ENCODE measurements at regions not wholly inside any gene's neighbourhood (a gene's known extent, or its start where the extent isn't known, plus 50 kb on each side); places are given as distances from the start of the nearest gene placed in this dataset.
"Not testable (repeated sequence)": the region's sequence is repeated elsewhere in the genome, so short reads cannot be mapped to it uniquely, and the experiment has no call there.

GRCh38 chr18:8882632-8883408, 177.5 kb downstream of the MTCL1 start:
- no peak for DNase-seq (ENCODE audit: low spot score)

- DNase-seq (ENCODE audit: low spot score) = no peak
Measured at GRCh38 chr18:8883409-8883668, 178.0 kb downstream of the MTCL1 start.

GRCh38 chr18:8887877-8888276, 182.5 kb downstream of the MTCL1 start:
- DNase-seq (ENCODE audit: low spot score) = not testable (repeated sequence)

GRCh38 chr18:8889489-8889888, 184.1 kb downstream of the MTCL1 start:
- peak; percentile 44 for DNase-seq (ENCODE audit: low spot score)

GRCh38 chr18:8890503-8890902, 185.1 kb downstream of the MTCL1 start:
- not testable (repeated sequence) for DNase-seq (ENCODE audit: low spot score)

GRCh38 chr18:8890957-8891464, 185.7 kb downstream of the MTCL1 start:
- DNase-seq (ENCODE audit: low spot score) = peak; percentile 89

- DNase-seq (ENCODE audit: low spot score) = no peak
Measured at GRCh38 chr18:8893221-8893620, 187.9 kb downstream of the MTCL1 start.

- no peak for DNase-seq (ENCODE audit: low spot score)
Measured at GRCh38 chr18:8893628-8894231, 188.4 kb downstream of the MTCL1 start.

- DNase-seq (ENCODE audit: low spot score) = no peak
Measured at GRCh38 chr18:8894823-8895222, 189.5 kb downstream of the MTCL1 start.

- no peak for DNase-seq (ENCODE audit: low spot score)
Measured at GRCh38 chr18:8895341-8895740, 190.0 kb downstream of the MTCL1 start.

GRCh38 chr18:8895987-8896619, 190.7 kb downstream of the MTCL1 start:
- peak; percentile 88 for DNase-seq (ENCODE audit: low spot score)

GRCh38 chr18:8899000-8899399, 193.6 kb downstream of the MTCL1 start:
- DNase-seq (ENCODE audit: low spot score) = no peak

- no peak for DNase-seq (ENCODE audit: low spot score)
Measured at GRCh38 chr18:8900552-8900951, 195.2 kb downstream of the MTCL1 start.

GRCh38 chr18:8901019-8901418, 195.7 kb downstream of the MTCL1 start:
- no peak for DNase-seq (ENCODE audit: low spot score)

- no peak for DNase-seq (ENCODE audit: low spot score)
Measured at GRCh38 chr18:8904316-8904715, 198.2 kb upstream of the NDUFV2 start.

GRCh38 chr18:8908792-8909510, 193.5 kb upstream of the NDUFV2 start:
- no peak for DNase-seq (ENCODE audit: low spot score)

- DNase-seq (ENCODE audit: low spot score) = no peak
Measured at GRCh38 chr18:8910186-8910822, 192.2 kb upstream of the NDUFV2 start.

GRCh38 chr18:8910843-8911242, 191.7 kb upstream of the NDUFV2 start:
- DNase-seq (ENCODE audit: low spot score) = no peak

- DNase-seq (ENCODE audit: low spot score) = no peak
Measured at GRCh38 chr18:8911408-8912340, 190.8 kb upstream of the NDUFV2 start.

- DNase-seq (ENCODE audit: low spot score) = no peak
Measured at GRCh38 chr18:8912348-8913326, 189.9 kb upstream of the NDUFV2 start.

All from AG08395 (cell line).